NOMO-1 (cell line): ENCODE measurements at regions not wholly inside any gene's neighbourhood (a gene's known extent, or its start where the extent isn't known, plus 50 kb on each side); places are given as distances from the start of the nearest gene placed in this dataset.
A peak's percentile ranks its signal among the peaks of the same experiment; 100 is the strongest.
"Not testable (repeated sequence)": the region's sequence is repeated elsewhere in the genome, so short reads cannot be mapped to it uniquely, and the experiment has no call there.

ENCODE experiments used
- DNase-seq, 2 experiments: peaks; one replicate each; lab custom pipeline; 2025; ENCODE audit not compliant: unreplicated experiment in 2 of 2; lab: John Stamatoyannopoulos, UW

- DNase-seq = peak in 1 of 2 experiments; percentile 13
Observed at GRCh38 chr3:82208002-82208710, 446.7 kb upstream of the GBE1 start.

- no peak for DNase-seq
Observed at GRCh38 chr3:82202269-82202668, 440.8 kb upstream of the GBE1 start.

- no peak for DNase-seq
Observed at GRCh38 chr3:82201316-82201715, 439.9 kb upstream of the GBE1 start.

GRCh38 chr3:82198009-82198408, 436.6 kb upstream of the GBE1 start:
- no peak for DNase-seq

- DNase-seq = no peak
Observed at GRCh38 chr3:82196645-82197044, 435.2 kb upstream of the GBE1 start.

- no peak for DNase-seq
Observed at GRCh38 chr3:82194870-82195269, 433.4 kb upstream of the GBE1 start.

- no peak for DNase-seq
Observed at GRCh38 chr3:82186017-82186416, 424.6 kb upstream of the GBE1 start.

- no peak for DNase-seq
Observed at GRCh38 chr3:82179291-82179690, 417.8 kb upstream of the GBE1 start.

GRCh38 chr3:82178291-82178690, 416.8 kb upstream of the GBE1 start:
- no peak for DNase-seq

GRCh38 chr3:82177774-82178173, 416.3 kb upstream of the GBE1 start:
- no peak for DNase-seq

- DNase-seq = no peak
Observed at GRCh38 chr3:82165266-82165665, 403.8 kb upstream of the GBE1 start.

- no peak for DNase-seq
Observed at GRCh38 chr3:82163907-82164520, 402.6 kb upstream of the GBE1 start.

GRCh38 chr3:82157952-82158351, 396.5 kb upstream of the GBE1 start:
- no peak for DNase-seq

GRCh38 chr3:82153892-82154291, 392.4 kb upstream of the GBE1 start:
- DNase-seq = not testable (repeated sequence)

GRCh38 chr3:82145742-82146141, 384.3 kb upstream of the GBE1 start:
- no peak for DNase-seq

- DNase-seq = no peak
Observed at GRCh38 chr3:82144811-82145210, 383.4 kb upstream of the GBE1 start.

GRCh38 chr3:82143661-82144412, 382.4 kb upstream of the GBE1 start:
- no peak for DNase-seq

GRCh38 chr3:82141592-82141991, 380.1 kb upstream of the GBE1 start:
- no peak for DNase-seq

- DNase-seq = no peak
Observed at GRCh38 chr3:82137861-82138260, 376.4 kb upstream of the GBE1 start.

GRCh38 chr3:82137050-82137449, 375.6 kb upstream of the GBE1 start:
- DNase-seq = no peak

- peak; percentile 36 to 46 for DNase-seq
Observed at GRCh38 chr3:82133070-82133606, 371.7 kb upstream of the GBE1 start.
